BLaER1 (cell line): ENCODE measurements at regions not wholly inside any gene's neighbourhood (a gene's known extent, or its start where the extent isn't known, plus 50 kb on each side); places are given as distances from the start of the nearest gene placed in this dataset.
"Not testable (repeated sequence)": the region's sequence is repeated elsewhere in the genome, so short reads cannot be mapped to it uniquely, and the experiment has no call there.

ENCODE experiments used
- H3K27ac ChIP-seq: shearing (Covaris generic); formaldehyde crosslinking; 2 replicates; pipeline ENCODE4 v1.8.1; 2022
- H3K27me3 ChIP-seq: shearing (Covaris generic); formaldehyde crosslinking; 2 replicates; pipeline ENCODE4 v1.8.1; 2022
- H3K36me3 ChIP-seq: shearing (Covaris generic); formaldehyde crosslinking; 2 replicates; pipeline ENCODE4 v1.8.1; 2022
- H3K4me1 ChIP-seq: shearing (Covaris generic); formaldehyde crosslinking; 2 replicates; pipeline ENCODE4 v1.8.1; 2022
- H3K4me2 ChIP-seq: shearing (Covaris generic); formaldehyde crosslinking; 2 replicates; pipeline ENCODE4 v1.8.1; 2022
- H3K4me3 ChIP-seq: shearing (Covaris generic); formaldehyde crosslinking; 2 replicates; pipeline ENCODE4 v1.8.1; 2022
- H3K9ac ChIP-seq: shearing (Covaris generic); formaldehyde crosslinking; 2 replicates; pipeline ENCODE4 v1.8.1; 2022
- H3K9me3 ChIP-seq: shearing (Covaris generic); formaldehyde crosslinking; 2 replicates; pipeline ENCODE4 v1.8.1; 2022
- H4K20me1 ChIP-seq: shearing (Covaris generic); formaldehyde crosslinking; 2 replicates; pipeline ENCODE4 v1.8.1; 2022
- Cebpa-rat ChIP-seq: shearing (Covaris generic); IDR thresholded peaks from 2 replicates; pipeline ENCODE4 v1.8.1; 2022

- TF ChIP-seq Cebpa-rat, result no peak
- H4K20me1 ChIP-seq, result no peaks in the 10 kb centered on the region
- no peak overlapping the region for H3K4me2 ChIP-seq
- H3K4me3 ChIP-seq, result no peak overlapping the region
- no peaks in the 10 kb centered on the region for H3K27me3 ChIP-seq
- H3K36me3 ChIP-seq, result no peaks in the 10 kb centered on the region
- no peak overlapping the region for H3K9ac ChIP-seq
- H3K4me1 ChIP-seq, result no peaks in the 10 kb centered on the region
- H3K9me3 ChIP-seq, result no peaks in the 10 kb centered on the region
- H3K27ac ChIP-seq, result no peak overlapping the region
Measured at GRCh38 chr12:18863769-18864500, 126.0 kb downstream of the CAPZA3 start.

- no peaks in the 10 kb centered on the region for H3K27me3 ChIP-seq
- H3K4me2 ChIP-seq, result no peak overlapping the region
- no peak for TF ChIP-seq Cebpa-rat
- H4K20me1 ChIP-seq, result no peaks in the 10 kb centered on the region
- no peaks in the 10 kb centered on the region for H3K9me3 ChIP-seq
- H3K27ac ChIP-seq, result no peak overlapping the region
- H3K4me3 ChIP-seq, result no peak overlapping the region
- no peaks in the 10 kb centered on the region for H3K4me1 ChIP-seq
- H3K36me3 ChIP-seq, result no peaks in the 10 kb centered on the region
- no peak overlapping the region for H3K9ac ChIP-seq
Measured at GRCh38 chr12:18864900-18865561, 127.1 kb downstream of the CAPZA3 start.

GRCh38 chr12:18868717-18869116 lies 130.8 kb downstream of the CAPZA3 start:
- Histone ChIP-seq H3K27me3 (no peaks in the 10 kb centered on the region), H3K4me2 (no peak overlapping the region), H3K9me3 (no peaks in the 10 kb centered on the region), H3K9ac (no peak overlapping the region), H3K4me1 (no peaks in the 10 kb centered on the region), H3K4me3 (no peak overlapping the region), H3K27ac (no peak overlapping the region), H3K36me3 (no peaks in the 10 kb centered on the region), H4K20me1 (no peaks in the 10 kb centered on the region)
- no peak for TF ChIP-seq Cebpa-rat

GRCh38 chr12:18872770-18873169 lies 134.9 kb downstream of the CAPZA3 start:
- H3K27me3 ChIP-seq, result no peaks in the 10 kb centered on the region
- H3K27ac ChIP-seq, result no peak overlapping the region
- H3K4me3 ChIP-seq, result no peak overlapping the region
- TF ChIP-seq Cebpa-rat, result no peak
- H3K9ac ChIP-seq, result no peak overlapping the region
- no peaks in the 10 kb centered on the region for H3K36me3 ChIP-seq
- no peaks in the 10 kb centered on the region for H3K9me3 ChIP-seq
- no peak overlapping the region for H3K4me2 ChIP-seq
- H3K4me1 ChIP-seq, result no peaks in the 10 kb centered on the region
- H4K20me1 ChIP-seq, result no peaks in the 10 kb centered on the region

- H3K4me3 ChIP-seq, result no peak overlapping the region
- H3K9ac ChIP-seq, result no peak overlapping the region
- no peaks in the 10 kb centered on the region for H3K27me3 ChIP-seq
- no peak overlapping the region for H3K4me2 ChIP-seq
- H3K27ac ChIP-seq, result no peak overlapping the region
- no peaks in the 10 kb centered on the region for H4K20me1 ChIP-seq
- no peaks in the 10 kb centered on the region for H3K4me1 ChIP-seq
- H3K36me3 ChIP-seq, result no peaks in the 10 kb centered on the region
- no peak for TF ChIP-seq Cebpa-rat
- no peaks in the 10 kb centered on the region for H3K9me3 ChIP-seq
Measured at GRCh38 chr12:18878676-18879180, 140.8 kb downstream of the CAPZA3 start.

GRCh38 chr12:18882690-18883089 lies 144.8 kb downstream of the CAPZA3 start:
- Histone ChIP-seq H3K4me3 (no peak overlapping the region), H3K27ac (no peak overlapping the region), H3K36me3 (no peaks in the 10 kb centered on the region), H3K27me3 (no peaks in the 10 kb centered on the region), H3K4me2 (no peak overlapping the region), H3K9me3 (no peaks in the 10 kb centered on the region), H3K4me1 (peaks cover 7% of the 10 kb centered on the region), H3K9ac (no peak overlapping the region), H4K20me1 (no peaks in the 10 kb centered on the region)
- TF ChIP-seq Cebpa-rat, result no peak

- no peaks in the 10 kb centered on the region for H4K20me1 ChIP-seq
- no peak overlapping the region for H3K27ac ChIP-seq
- H3K36me3 ChIP-seq, result no peaks in the 10 kb centered on the region
- H3K9ac ChIP-seq, result no peak overlapping the region
- no peak overlapping the region for H3K4me3 ChIP-seq
- no peak overlapping the region for H3K4me2 ChIP-seq
- H3K4me1 ChIP-seq, result peaks cover 7% of the 10 kb centered on the region
- H3K9me3 ChIP-seq, result no peaks in the 10 kb centered on the region
- TF ChIP-seq Cebpa-rat, result no peak
- no peaks in the 10 kb centered on the region for H3K27me3 ChIP-seq
Measured at GRCh38 chr12:18886962-18887361, 149.0 kb downstream of the CAPZA3 start.

- H3K9ac ChIP-seq, result no peak overlapping the region
- no peak for TF ChIP-seq Cebpa-rat
- no peaks in the 10 kb centered on the region for H3K9me3 ChIP-seq
- H3K4me1 ChIP-seq, result peaks cover 7% of the 10 kb centered on the region
- no peak overlapping the region for H3K4me2 ChIP-seq
- H3K27ac ChIP-seq, result no peak overlapping the region
- H3K36me3 ChIP-seq, result no peaks in the 10 kb centered on the region
- no peaks in the 10 kb centered on the region for H4K20me1 ChIP-seq
- H3K27me3 ChIP-seq, result no peaks in the 10 kb centered on the region
- H3K4me3 ChIP-seq, result no peak overlapping the region
Measured at GRCh38 chr12:18887368-18887767, 149.4 kb downstream of the CAPZA3 start.

GRCh38 chr12:18888047-18888446 lies 150.1 kb downstream of the CAPZA3 start:
- Histone ChIP-seq H3K9me3 (no peaks in the 10 kb centered on the region), H3K27me3 (no peaks in the 10 kb centered on the region), H3K27ac (no peak overlapping the region), H3K9ac (no peak overlapping the region), H3K36me3 (no peaks in the 10 kb centered on the region), H3K4me1 (peaks cover 7% of the 10 kb centered on the region), H4K20me1 (no peaks in the 10 kb centered on the region), H3K4me2 (no peak overlapping the region), H3K4me3 (no peak overlapping the region)
- no peak for TF ChIP-seq Cebpa-rat

GRCh38 chr12:18890621-18891020 lies 152.7 kb downstream of the CAPZA3 start:
- not testable (repeated sequence) for H3K9ac ChIP-seq, H3K27ac ChIP-seq, H3K4me3 ChIP-seq

More at GRCh38 chr12:18890621-18891020, 152.7 kb downstream of the CAPZA3 start:
- not testable (repeated sequence) for H4K20me1 ChIP-seq, H3K9me3 ChIP-seq, H3K4me2 ChIP-seq, H3K36me3 ChIP-seq, H3K27me3 ChIP-seq, H3K4me1 ChIP-seq
